ENCODE measurements at regions not wholly inside any gene's neighbourhood (a gene's known extent, or its start where the extent isn't known, plus 50 kb on each side); places are given as distances from the start of the nearest gene placed in this dataset.

- no peak for TF ChIP-seq CTCF (IDR thresholded peaks at IDR 0.05; ENCODE audit: low read depth, low read length)
- no peak overlapping the region for H3K4me3 ChIP-seq (ENCODE audit: low read depth, low read length)
- in situ Hi-C loops (cut with HindIII; ENCODE audit: low sequenced_read_pairs): no loop called here
- DNase-seq (ENCODE audit: low read depth, low spot score): no peak
Observed at GRCh38 chr14:44814196-44814595, 147.6 kb downstream of the KLHL28 start.

- DNase-seq (ENCODE audit: low read depth, low spot score): no peak
- in situ Hi-C loops (cut with HindIII; ENCODE audit: low sequenced_read_pairs): no loop called here
- no peak overlapping the region for H3K4me3 ChIP-seq (ENCODE audit: low read depth, low read length)
- TF ChIP-seq CTCF (IDR thresholded peaks at IDR 0.05; ENCODE audit: low read depth, low read length): no peak
Observed at GRCh38 chr14:44812672-44813071, 149.1 kb downstream of the KLHL28 start.

- no peak for DNase-seq (ENCODE audit: low read depth, low spot score)
- no peak overlapping the region for H3K4me3 ChIP-seq (ENCODE audit: low read depth, low read length)
- in situ Hi-C loops (cut with HindIII; ENCODE audit: low sequenced_read_pairs): no loop called here
- no peak for TF ChIP-seq CTCF (IDR thresholded peaks at IDR 0.05; ENCODE audit: low read depth, low read length)
Observed at GRCh38 chr14:44804391-44804790, 157.4 kb downstream of the KLHL28 start.

- TF ChIP-seq CTCF (IDR thresholded peaks at IDR 0.05; ENCODE audit: low read depth, low read length): peak; percentile 51
- in situ Hi-C loops (cut with HindIII; ENCODE audit: low sequenced_read_pairs): no loop called here
- peak; percentile 66 for DNase-seq (ENCODE audit: low read depth, low spot score)
- H3K4me3 ChIP-seq (ENCODE audit: low read depth, low read length): no peak overlapping the region
Observed at GRCh38 chr14:44803239-44803905, 158.4 kb downstream of the KLHL28 start.

GRCh38 chr14:44798386-44799242 is 163.1 kb downstream of the KLHL28 start:
- in situ Hi-C loops (cut with HindIII; ENCODE audit: low sequenced_read_pairs): no loop called here
- H3K4me3 ChIP-seq (ENCODE audit: low read depth, low read length): no peak overlapping the region
- no peak for DNase-seq (ENCODE audit: low read depth, low spot score)
- TF ChIP-seq CTCF (IDR thresholded peaks at IDR 0.05; ENCODE audit: low read depth, low read length): no peak

- no peak overlapping the region for H3K4me3 ChIP-seq (ENCODE audit: low read depth, low read length)
Observed at GRCh38 chr14:44795725-44796124, 166.0 kb downstream of the KLHL28 start.

More at GRCh38 chr14:44795725-44796124, 166.0 kb downstream of the KLHL28 start:
- no peak for DNase-seq (ENCODE audit: low read depth, low spot score)
- in situ Hi-C loops (cut with HindIII; ENCODE audit: low sequenced_read_pairs): no loop called here
- TF ChIP-seq CTCF (IDR thresholded peaks at IDR 0.05; ENCODE audit: low read depth, low read length): no peak

Measured in astrocyte of the spinal cord (primary cell).